DMS114 treated with DMSO at 0.1 percent for 48 hours (cell line): ENCODE measurements at regions not wholly inside any gene's neighbourhood (a gene's known extent, or its start where the extent isn't known, plus 50 kb on each side); places are given as distances from the start of the nearest gene placed in this dataset.
"Not testable (repeated sequence)": the region's sequence is repeated elsewhere in the genome, so short reads cannot be mapped to it uniquely, and the experiment has no call there.

Experiments
- DNase-seq: peaks from one replicate; lab custom pipeline; 2025; ENCODE audit not compliant: unreplicated experiment; lab: John Stamatoyannopoulos, UW

DNA sequence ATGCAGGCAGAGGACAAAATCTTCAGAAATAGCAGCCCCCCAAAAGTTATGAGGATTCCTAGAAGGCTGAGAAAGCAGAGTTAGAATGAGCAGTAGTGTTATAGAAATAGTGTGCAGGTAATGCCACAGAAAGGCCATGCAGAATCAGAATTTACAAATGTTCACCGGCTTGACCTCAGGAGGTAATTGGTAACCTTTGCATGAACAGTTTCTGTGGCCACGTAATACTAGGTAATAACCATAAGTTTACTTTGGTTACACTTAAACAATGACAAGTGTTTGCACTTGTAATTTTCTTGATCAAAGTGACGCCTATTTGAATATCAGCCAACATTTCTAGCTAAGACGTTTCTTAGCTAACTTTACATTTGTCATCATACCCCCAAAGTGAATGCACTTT, 393.6 kb downstream of the GPAT3 start:
- no peak for DNase-seq

DNA sequence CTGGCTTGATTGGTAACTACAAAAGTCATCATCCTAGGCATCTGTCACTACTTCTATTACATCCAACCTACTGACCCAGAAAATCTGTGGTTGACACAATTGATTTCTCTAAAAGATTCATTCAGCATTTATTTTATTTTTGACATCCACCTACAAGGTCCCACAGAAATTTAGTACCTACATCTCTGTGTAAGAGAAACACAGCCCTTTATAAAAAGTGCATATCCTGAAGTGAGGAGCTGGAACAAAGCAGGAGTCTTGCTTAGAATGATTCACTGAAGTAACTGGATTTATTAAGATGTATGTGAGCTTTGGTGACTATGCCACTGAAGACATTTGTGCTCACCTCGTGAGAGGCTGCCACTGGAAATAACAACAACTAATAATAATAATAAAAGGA, 391.0 kb downstream of the GPAT3 start:
- DNase-seq = no peak

DNA sequence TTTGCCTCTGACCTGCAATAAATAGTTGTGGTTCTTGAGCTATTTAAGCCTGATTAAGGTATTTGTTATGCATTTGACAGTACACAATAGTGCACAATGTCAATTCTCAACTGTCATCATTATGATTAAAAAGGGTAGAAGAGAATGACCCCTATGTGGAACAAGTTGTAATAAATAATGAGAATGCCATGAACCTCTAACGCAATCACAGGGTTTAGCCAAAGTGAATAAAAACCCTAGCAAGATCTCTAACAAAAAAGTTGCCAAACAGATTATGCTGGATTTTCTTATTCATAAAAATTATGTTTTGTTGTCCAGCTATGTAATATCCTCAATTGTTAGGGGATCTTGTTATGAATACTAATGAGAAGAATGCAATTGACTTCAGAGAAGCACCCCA, 387.4 kb downstream of the GPAT3 start:
- DNase-seq = no peak

DNA sequence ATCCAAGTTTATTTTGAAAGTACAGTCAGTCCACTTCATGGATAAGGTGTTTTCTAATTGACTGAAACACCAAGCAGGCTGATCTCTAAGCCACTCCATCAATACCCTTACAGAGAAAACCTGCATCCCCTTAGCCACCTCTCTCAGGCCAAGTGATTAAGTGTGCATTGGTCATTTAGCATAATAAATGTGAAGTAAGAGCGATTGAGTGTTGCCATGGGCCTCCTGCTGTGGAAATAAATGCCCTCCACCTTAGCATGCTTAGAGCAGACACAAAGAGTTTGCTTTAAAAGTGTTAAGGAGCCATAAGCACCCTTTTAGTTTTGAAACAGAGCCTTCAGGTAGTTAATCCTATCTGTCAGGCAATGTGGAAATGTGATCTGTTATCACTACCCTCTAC, 386.5 kb downstream of the GPAT3 start:
- DNase-seq = no peak

DNA sequence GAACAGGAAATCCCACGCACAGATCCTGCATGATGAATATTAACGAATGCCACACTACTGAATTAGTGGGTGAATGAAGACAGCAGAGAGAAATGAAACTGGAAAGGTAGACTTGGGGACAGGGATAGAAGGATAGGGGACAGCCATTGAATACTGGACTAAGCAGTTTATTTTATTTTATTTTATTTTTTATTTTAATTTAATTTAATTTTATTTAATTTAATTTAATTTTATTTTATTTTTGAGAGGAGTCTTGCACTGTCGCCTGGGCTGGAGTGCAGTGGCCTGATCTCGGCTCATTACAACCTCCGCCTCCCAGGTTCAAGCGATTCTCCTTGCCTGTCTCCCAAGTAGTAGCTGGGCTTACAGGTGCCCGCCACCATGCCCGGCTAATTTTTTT, 385.2 kb downstream of the GPAT3 start:
- DNase-seq = no peak

DNA sequence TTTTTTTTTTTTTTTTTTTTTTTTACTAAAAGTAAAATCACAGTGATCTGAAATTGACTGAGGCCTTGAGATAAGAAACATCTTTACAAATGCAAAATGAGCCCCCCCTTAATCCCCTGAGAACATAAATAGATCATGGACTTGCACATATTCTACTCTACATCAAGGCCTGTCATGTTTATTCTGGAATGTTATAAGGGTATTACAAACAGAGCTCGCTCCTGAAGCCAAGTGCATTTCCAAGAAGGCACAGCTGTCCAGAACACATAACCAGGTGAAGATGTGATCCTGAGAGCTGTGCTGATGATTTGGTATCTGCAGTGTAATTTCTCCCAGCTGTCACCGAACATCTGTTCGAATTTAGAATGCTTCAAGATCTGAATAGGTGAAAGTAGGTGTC, 384.5 kb downstream of the GPAT3 start:
- no peak for DNase-seq

DNA sequence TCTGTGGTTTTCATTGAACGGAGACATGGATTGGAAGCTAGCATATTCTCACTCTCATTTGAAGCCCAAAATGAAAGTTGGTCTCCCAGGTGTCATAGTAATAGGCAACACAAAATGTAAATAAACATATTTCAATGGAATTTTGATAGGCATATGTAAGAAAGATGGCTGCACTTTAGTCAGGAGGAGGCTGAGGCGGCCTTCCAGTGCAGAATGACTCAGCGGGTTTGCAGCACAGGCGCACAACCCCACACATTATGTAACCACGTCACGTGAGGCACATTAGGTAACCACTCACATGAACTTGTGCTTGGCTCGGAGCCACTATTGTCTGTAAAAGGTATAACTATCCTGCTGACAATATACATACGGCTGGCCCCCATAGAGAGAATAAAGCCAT, 381.7 kb downstream of the GPAT3 start:
- no peak for DNase-seq

DNA sequence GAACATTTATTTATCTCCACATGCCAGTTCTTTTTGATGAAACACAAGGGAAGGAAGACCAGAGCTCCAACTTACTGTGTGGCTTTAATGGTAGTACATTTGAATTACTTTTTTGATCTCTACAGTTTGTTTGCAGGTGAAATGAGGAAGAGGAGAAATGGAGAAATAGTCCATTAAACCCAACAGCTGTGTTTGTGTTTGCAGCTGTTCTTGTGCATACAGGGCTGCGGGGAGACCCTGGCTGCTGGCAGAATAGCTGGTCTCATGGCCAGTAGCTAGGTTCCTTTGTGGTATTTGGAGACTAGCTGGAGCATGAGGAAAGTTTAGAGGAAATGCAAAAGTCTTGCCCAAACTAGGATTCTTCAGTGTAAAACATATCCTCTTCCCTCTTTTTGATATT, 374.8 kb downstream of the GPAT3 start:
- DNase-seq = no peak

DNA sequence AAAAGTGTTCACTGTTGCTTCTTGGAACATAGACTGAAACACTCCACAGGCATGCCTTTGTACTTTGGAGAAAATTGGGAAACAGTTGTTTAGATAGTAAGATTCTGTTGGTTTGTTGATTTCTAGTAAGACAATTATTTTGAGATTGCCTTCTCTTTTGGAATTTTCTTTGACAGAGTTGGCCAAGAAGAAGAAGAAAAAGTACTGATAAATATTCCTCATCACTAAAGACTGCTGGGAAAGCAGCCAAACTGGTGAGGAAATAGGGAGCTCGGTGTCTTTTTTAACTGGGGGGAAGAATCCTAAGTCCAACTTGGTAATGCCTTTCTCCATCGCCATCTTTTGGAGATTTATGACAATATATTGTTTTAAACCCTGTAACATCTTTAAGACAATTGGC, 370.7 kb downstream of the GPAT3 start:
- no peak for DNase-seq

DNA sequence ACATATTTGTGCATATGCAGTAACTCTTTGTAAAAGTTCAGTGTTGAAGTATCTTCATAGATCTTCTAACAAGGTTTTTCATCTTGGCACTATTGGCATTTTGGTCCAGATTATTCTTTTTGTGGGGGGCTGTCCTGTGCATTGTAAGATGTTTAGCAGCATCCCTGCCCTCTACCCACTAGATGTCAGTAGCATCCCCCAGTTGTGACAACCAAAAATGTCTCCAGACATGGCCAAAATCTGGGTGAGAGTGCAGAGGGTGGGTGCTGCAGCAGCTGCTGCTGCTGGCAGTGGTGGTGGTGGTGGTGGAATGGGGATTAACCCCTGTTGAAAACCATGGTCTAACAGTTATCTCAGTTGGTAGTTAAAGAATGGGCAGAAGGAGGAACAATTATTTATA, 370.0 kb downstream of the GPAT3 start:
- DNase-seq = no peak

DNA sequence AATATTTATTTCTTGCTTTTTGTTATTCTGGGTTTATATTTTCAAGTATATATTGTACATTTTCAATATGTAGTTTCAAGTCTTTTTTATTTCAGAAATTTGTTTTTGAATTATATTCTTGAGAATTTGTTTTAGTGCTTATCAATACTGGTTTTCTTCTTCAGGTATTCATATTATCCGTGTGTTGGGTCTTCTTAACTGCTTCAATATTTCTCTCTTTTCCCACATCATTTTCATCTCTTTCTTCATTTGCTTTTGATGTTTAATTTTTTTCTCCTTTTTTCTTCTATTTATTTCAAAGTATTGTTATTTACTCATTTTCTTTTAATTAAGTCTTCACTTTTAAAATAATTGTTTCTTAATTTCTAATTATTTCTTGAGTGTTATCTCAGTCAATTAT, 367.8 kb downstream of the GPAT3 start:
- DNase-seq = not testable (repeated sequence)

DNA sequence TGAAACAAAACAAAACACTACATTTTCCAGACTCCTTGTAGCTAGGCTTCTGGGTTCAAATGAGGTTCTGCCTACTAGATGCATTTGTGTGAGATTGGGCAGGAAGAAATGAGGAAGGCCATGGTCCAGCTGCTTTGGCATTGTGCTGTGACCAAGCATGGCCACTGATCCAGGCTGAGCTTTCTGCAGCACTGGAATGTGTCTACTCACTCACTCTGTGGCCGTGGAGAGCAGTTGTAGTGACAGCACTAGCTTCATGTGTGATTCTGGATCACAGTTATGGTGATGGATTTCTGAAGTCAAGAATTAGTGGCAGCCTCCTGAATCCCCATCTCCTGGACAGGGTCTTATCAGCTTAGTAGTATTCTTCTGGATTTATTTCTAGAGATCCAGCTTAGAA, 358.9 kb downstream of the GPAT3 start:
- no peak for DNase-seq

DNA sequence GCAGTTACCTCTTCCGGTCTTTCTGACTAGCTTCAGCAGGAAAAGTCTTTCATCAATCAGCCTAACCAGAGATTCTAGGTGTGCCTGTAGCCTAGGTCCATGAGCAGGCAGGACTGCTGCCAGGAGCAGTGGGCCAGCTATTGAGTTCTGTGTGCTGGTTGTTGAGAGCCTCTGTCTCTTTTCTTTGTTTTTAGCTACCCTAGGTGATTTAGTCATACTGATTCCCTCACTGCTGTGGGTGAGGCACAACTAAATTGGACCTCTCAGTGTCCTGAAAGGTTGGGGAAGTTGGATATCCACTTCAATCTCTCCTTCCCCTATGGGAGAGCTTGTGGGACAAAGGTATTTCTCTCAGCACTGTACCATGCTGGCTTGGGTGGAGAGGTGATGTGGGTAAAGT, 354.9 kb downstream of the GPAT3 start:
- DNase-seq = no peak

DNA sequence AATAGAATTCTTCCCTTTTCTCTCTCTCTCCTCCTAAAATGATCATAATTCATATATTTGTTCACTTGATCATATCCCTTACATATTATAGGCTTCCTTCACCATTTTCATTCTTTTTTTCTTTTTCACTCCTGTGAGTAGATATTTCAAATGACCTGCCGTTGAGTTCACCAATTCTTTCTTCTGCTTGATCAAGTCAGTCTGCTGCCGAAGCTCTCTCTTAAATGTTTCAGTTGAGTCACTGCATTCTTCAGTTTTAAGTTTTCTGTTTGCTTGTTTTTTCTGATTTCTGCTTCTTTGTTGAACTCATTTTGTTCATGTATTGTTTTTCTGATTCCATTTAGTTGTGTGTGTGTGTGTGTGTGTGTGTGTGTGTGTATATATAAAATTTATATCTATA, 354.3 kb downstream of the GPAT3 start:
- no peak for DNase-seq

DNA sequence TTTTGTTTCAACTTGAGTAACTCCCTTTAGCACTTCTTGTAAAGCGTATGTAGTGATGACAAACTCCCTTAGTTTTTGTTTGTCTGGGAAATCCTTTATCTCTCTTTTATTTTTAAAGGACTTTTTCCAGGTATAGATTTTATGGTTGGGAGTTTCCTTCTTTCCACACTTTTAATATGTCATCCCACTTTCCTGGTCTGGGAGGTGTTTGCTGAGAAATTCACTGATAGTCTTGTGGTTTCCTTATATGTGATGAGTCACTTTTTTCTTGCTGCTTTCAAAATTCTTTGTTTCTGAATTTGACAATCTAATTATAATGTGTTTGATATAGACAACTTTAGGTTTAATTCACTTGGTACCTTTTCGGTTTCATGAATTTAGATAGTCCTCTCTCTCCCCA, 353.9 kb downstream of the GPAT3 start:
- no peak for DNase-seq

DNA sequence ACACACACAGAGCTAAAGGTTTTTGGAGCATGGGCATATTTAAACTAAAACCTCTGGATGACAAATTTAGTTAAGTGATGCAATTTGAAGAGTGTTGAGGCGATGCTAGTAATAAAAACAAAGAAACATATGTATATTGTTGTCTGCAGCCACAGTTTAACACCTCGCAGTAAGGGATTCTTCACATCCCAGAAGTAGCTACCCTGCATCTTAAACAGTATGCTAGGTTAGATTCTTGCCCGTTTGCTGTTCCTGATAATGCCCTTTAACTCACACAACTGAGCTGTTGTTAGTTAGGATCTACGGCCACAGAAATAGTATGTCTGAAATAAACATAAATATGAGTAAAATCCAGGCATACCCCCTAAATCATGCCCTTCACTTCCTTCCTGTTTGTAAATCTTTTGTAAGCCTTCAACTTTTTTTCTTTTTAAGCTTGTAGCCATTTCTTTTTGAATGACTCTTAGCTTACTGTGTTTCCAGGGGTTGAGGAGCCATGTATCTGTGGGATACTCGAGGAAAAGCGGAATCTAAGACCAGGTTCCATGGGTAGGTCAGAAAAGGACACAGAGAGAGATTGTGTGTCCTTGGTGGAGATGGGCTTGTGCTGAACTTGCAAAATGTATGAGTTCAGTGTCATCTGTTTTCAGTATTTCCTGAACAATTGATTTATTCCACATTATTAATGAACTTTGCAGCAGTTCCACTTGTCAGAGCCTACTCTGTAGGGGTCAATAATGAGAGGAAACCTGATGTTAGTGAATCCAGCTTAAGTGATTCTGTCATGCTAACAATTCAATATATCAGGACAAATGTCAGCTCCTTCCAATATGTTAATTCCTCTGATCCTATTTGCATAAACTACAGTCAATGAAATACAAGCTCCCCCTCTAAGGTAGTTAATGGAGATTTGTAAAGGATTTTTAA, 349.6 kb downstream of the GPAT3 start:
- DNase-seq = no peak

DNA sequence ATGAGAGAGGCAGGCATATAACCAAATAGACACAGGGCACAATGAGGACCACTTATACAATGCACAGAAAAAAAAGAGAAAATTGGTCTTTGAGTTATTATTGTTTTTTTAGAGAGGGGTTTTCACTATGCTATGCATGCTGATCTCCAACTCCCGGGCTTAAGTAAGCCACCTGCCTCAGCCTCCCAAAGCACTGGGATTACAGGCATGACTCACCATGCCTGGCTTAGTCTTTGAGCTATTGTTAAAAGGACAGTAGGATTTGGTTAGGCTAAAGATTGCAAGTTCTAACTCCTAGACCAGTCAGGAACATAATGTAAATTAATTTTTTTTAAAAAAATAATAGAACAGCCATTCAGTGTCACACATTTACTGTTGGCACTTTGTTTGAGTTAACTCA, 340.1 kb downstream of the GPAT3 start:
- DNase-seq = no peak

DNA sequence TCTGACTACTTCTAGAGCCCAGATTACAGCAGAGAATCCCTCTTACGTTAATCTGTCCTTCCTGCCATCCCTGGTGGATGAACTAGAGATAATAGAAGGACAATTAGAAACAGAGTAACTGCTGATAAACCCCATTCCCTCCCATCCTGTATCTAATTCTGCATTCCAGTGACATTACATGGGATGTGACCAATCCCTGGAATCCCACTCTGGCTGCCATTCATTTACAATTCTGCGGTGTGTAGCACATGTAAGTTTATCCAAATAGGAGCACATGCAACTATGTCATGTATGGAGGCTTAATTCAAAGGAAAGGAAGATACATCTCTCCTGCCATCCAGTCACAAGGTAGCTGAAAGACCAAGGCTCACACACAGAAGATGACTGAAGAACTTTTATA, 339.5 kb downstream of the GPAT3 start:
- no peak for DNase-seq

DNA sequence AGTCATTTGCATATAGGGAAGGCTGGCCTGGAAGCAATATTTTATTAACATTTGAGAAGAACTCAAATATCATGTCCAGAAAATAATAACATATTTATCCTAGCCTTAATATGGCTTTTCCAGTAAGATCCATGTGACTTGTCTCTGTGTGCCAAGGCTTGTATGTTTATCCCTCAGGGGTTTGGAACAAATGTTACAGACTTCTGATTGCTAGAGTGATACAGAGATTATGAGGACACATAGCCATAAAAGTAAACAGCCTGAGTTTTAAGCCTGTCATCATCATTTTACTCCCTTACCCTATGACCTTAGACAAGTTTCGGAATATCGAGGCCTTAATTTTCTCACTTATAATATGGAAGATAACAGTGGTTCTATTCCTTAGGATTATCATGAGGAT, 338.1 kb downstream of the GPAT3 start:
- DNase-seq = no peak

DNA sequence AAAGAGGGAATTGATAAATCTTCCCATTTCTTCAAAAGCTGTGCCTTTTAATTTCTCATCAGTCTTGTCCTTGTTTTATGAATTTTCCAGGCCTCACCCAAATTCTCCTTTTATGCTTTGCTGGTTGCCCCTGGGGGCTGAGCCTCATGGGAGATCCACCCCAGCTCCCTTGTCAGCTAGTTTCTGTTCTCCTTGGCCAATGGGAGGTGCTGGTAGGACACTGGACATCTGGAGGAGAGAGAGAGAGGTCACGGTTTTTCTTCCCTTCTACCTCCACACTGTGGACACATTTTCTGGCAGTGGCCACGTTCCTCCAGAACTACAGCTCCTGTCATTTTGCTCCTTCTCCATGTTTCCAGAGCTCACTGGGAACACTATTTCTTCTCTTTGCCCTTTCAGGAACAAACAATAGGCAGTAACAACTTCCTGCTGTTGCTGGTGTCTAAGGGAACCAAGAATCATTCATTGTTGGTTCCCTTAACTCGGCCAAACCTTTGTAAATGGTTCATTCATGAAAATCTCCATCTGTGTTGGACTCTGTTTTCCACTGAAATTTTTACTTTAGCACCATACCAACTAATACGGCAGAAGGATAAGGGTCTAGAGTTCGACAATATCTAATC, 334.5 kb downstream of the GPAT3 start:
- no peak for DNase-seq

DNA sequence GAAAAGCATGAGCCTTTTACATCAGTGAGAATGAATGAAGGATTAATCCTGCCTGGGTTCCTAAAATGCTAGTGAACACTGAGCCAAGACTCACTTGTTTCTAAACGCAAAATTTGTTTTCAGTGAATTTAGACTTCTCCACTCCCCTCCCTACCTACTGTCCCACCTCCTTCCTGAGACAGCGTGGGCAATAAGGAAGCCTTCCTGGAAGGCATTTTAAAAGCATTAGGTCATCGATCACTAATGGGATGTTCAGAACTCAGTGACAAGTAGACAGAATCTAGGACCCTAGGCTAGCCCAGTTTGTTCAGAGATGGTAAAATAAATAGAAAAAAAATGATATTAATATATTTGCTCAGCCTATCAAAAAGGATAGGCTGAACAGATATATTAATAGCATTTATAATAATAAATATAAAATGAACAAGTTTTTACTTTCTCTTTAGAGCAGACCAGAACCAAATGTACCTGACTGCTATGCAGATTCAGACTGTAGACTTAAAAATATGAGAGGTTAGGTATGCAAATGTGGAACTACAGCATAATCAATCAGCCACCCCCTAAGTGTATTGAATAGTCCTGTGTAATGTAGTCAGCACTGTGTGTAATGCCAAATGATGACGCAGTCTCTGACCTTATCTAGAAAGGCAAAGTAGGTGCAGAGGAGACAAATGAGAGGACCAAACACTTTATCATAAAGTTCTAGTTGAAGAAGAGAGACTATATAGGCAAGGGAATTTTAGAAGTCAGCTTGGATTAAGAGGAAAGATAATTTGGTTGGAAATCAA, 331.1 kb downstream of the GPAT3 start:
- DNase-seq = no peak
